WTC11 (cell line): ENCODE measurements at regions not wholly inside any gene's neighbourhood (a gene's known extent, or its start where the extent isn't known, plus 50 kb on each side); places are given as distances from the start of the nearest gene placed in this dataset.

ENCODE experiments used
- ATAC-seq: fragments of 200-7000 bp; cut with Tn5 transposase; 2 replicates; pipeline ENCODE4 v1.10.0; 2021; ENCODE audit warnings: mild to moderate bottlenecking, moderate library complexity
- CTCF ChIA-PET: fragments of 300-600 bp; sonication (Branson Sonifier 250); formaldehyde crosslinking; loops from one replicate; lab custom pipeline; 2021; ENCODE audit warnings: antibody characterized with exemption; lab: Charles Lee
- POLR2A ChIA-PET: fragments of 350-600 bp; sonication (Branson Sonifier 250); formaldehyde crosslinking; loops from one replicate; lab custom pipeline; 2021; ENCODE audit warnings: antibody characterized with exemption; lab: Charles Lee
- DNase-seq: peaks from one replicate; pipeline ENCODE4 v3.0.0; 2021; ENCODE audit warnings: low spot score
- H3K27ac Mint-ChIP-seq: 2 replicates; pipeline ENCODE4 v1.8.0; 2021; ENCODE audit warnings: mixed read lengths
- H3K27me3 Mint-ChIP-seq: 2 replicates; pipeline ENCODE4 v1.8.0; 2021; ENCODE audit warnings: low read depth, mild to moderate bottlenecking, moderate library complexity, mixed read lengths
- H3K36me3 Mint-ChIP-seq: 2 replicates; pipeline ENCODE4 v1.8.0; 2021; ENCODE audit warnings: mixed read lengths
- H3K4me1 Mint-ChIP-seq: 2 replicates; pipeline ENCODE4 v1.8.0; 2022; ENCODE audit warnings: mixed read lengths
- H3K4me3 Mint-ChIP-seq: 2 replicates; pipeline ENCODE4 v1.8.0; 2021; ENCODE audit warnings: mild to moderate bottlenecking, moderate library complexity, mixed read lengths
- H3K9me3 Mint-ChIP-seq: 2 replicates; pipeline ENCODE4 v1.8.0; 2021; ENCODE audit warnings: mixed read lengths
- ATF6 ChIP-seq: sonication (generic); formaldehyde crosslinking; IDR thresholded peaks from 2 replicates; pipeline ENCODE4 v1.8.1; 2023; ENCODE audit warnings: mild to moderate bottlenecking, missing genetic modification reagents
- CREB1 ChIP-seq: sonication (generic); formaldehyde crosslinking; IDR thresholded peaks from 2 replicates; pipeline ENCODE4 v1.8.0; 2023; ENCODE audit warnings: mild to moderate bottlenecking, missing genetic modification reagents
- CREM ChIP-seq: sonication (generic); formaldehyde crosslinking; IDR thresholded peaks from 2 replicates; pipeline ENCODE4 v1.8.1; 2022; ENCODE audit warnings: mild to moderate bottlenecking, missing genetic modification reagents, moderate library complexity
- ETV6 ChIP-seq: sonication (generic); formaldehyde crosslinking; IDR thresholded peaks from 2 replicates; pipeline ENCODE4 v1.8.1; 2022; ENCODE audit warnings: mild to moderate bottlenecking, missing genetic modification reagents
- GABPB1 ChIP-seq: sonication (generic); formaldehyde crosslinking; IDR thresholded peaks from 2 replicates; pipeline ENCODE4 v1.8.1; 2023; ENCODE audit warnings: mild to moderate bottlenecking, missing genetic modification reagents
- GRHL2 ChIP-seq: fragments of 250-450 bp; sonication (Bioruptor Pico); IDR thresholded peaks from 2 replicates; pipeline ENCODE4 v1.8.0; 2022; ENCODE audit warnings: mild to moderate bottlenecking, moderate library complexity; ENCODE audit not compliant: insufficient replicate concordance, severe bottlenecking
- HMGA2 ChIP-seq: fragments of 250-450 bp; sonication (Bioruptor Pico); IDR thresholded peaks from 2 replicates; pipeline ENCODE4 v1.4.0; 2021; ENCODE audit warnings: mild to moderate bottlenecking, moderate library complexity
- HMGXB4 ChIP-seq: sonication (generic); formaldehyde crosslinking; IDR thresholded peaks from 2 replicates; pipeline ENCODE4 v1.8.1; 2023; ENCODE audit warnings: mild to moderate bottlenecking, moderate library complexity, missing genetic modification reagents
- IRF1 ChIP-seq: sonication (generic); formaldehyde crosslinking; IDR thresholded peaks from 2 replicates; pipeline ENCODE4 v1.8.0; 2023; ENCODE audit warnings: missing genetic modification reagents
- MLX ChIP-seq: sonication (generic); formaldehyde crosslinking; IDR thresholded peaks from 2 replicates; pipeline ENCODE4 v1.8.1; 2023; ENCODE audit warnings: mild to moderate bottlenecking, missing genetic modification reagents, moderate library complexity
- MXD4 ChIP-seq: fragments of 250-450 bp; sonication (Bioruptor Pico); IDR thresholded peaks from 2 replicates; pipeline ENCODE4 v1.8.0; 2021; ENCODE audit warnings: mild to moderate bottlenecking, moderate library complexity, borderline replicate concordance
- NFATC4 ChIP-seq: fragments of 250-450 bp; sonication (Bioruptor Pico); IDR thresholded peaks from 2 replicates; pipeline ENCODE4 v1.9.0; 2021; ENCODE audit warnings: mild to moderate bottlenecking
- SMAD4 ChIP-seq: sonication (generic); formaldehyde crosslinking; IDR thresholded peaks from 2 replicates; pipeline ENCODE4 v1.8.0; 2022; ENCODE audit warnings: mild to moderate bottlenecking, missing genetic modification reagents
- ZNF121 ChIP-seq: sonication (generic); formaldehyde crosslinking; IDR thresholded peaks from 2 replicates; pipeline ENCODE4 v1.8.0; 2023; ENCODE audit warnings: missing genetic modification reagents
- ZNF281 ChIP-seq: sonication (generic); formaldehyde crosslinking; IDR thresholded peaks from 2 replicates; pipeline ENCODE4 v1.8.0; 2023; ENCODE audit warnings: mild to moderate bottlenecking, missing genetic modification reagents
- TF ChIP-seq, protein P1 (sequence below): fragments of 250-450 bp; sonication (Bioruptor Pico); IDR thresholded peaks from 2 replicates; pipeline ENCODE4 v1.8.0; 2021; ENCODE audit warnings: mild to moderate bottlenecking
- TF ChIP-seq, protein P2 (sequence below): sonication (generic); formaldehyde crosslinking; IDR thresholded peaks from 2 replicates; pipeline ENCODE4 v1.8.0; 2023; ENCODE audit warnings: missing genetic modification reagents, mild to moderate bottlenecking, borderline replicate concordance
- TF ChIP-seq, protein P3 (sequence below): sonication (generic); formaldehyde crosslinking; IDR thresholded peaks from 2 replicates; pipeline ENCODE4 v1.8.1; 2023; ENCODE audit warnings: mild to moderate bottlenecking, missing genetic modification reagents, borderline replicate concordance

- TF ChIP-seq SMAD4 (CRISPR knock-in tag) (no peak), MXD4 (CRISPR knock-in tag) (no peak), NFATC4 (CRISPR knock-in tag) (no peak), MLX (CRISPR knock-in tag) (no peak), CREB1 (CRISPR knock-in tag) (no peak), ZNF121 (CRISPR knock-in tag) (no peak), IRF1 (no peak), GRHL2 (CRISPR knock-in tag) (no peak)
Measured at GRCh38 chr16:60299241-60299776, 1565.2 kb upstream of the GOT2 start (continued).

DNA sequence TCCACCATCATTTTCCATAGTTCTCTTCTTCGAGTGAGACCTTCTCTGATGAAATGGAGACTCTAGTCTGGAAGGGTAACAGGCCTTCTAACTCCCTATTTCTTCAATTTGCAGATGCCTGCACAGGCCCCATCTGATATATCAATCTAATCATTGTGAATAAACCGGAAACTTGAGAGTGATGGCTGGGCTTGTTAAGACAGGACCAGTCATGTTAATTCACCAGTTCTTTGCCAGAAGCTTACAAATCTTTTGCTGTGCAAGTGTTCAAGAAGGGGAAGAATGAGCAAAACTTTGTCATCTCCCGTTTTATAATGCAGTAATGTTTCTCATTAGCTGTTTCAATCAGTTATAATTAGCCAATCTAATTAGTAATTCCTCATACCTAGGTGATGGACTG, 1561.3 kb upstream of the GOT2 start:
- no peak for DNase-seq
- ATAC-seq = no peak
- peaks cover 3% of the 10 kb centered on the region; the same call in 1 of the 2 replicates for H3K36me3 Mint-ChIP-seq
- H3K4me1 Mint-ChIP-seq = no peaks in the 10 kb centered on the region
- H3K27me3 Mint-ChIP-seq = no peaks in the 10 kb centered on the region
- peaks cover 7% of the 10 kb centered on the region; the same call in 1 of the 2 replicates for H3K9me3 Mint-ChIP-seq
- ChIA-PET CTCF (no interaction called here), POLR2A (no interaction called here)
- no peak overlapping the region for H3K4me3 Mint-ChIP-seq
- no peak overlapping the region for H3K27ac Mint-ChIP-seq
- no peak for TF ChIP-seq ATF6 (CRISPR knock-in tag)
- no peak for TF ChIP-seq HMGA2 (CRISPR knock-in tag)
- TF ChIP-seq CREM (CRISPR knock-in tag) = no peak
- TF ChIP-seq, protein P1, sequence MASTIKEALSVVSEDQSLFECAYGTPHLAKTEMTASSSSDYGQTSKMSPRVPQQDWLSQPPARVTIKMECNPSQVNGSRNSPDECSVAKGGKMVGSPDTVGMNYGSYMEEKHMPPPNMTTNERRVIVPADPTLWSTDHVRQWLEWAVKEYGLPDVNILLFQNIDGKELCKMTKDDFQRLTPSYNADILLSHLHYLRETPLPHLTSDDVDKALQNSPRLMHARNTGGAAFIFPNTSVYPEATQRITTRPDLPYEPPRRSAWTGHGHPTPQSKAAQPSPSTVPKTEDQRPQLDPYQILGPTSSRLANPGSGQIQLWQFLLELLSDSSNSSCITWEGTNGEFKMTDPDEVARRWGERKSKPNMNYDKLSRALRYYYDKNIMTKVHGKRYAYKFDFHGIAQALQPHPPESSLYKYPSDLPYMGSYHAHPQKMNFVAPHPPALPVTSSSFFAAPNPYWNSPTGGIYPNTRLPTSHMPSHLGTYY (CRISPR knock-in tag) = no peak
- TF ChIP-seq ETV6 = no peak
- no peak for TF ChIP-seq GABPB1 (CRISPR knock-in tag)
- TF ChIP-seq, protein P2, sequence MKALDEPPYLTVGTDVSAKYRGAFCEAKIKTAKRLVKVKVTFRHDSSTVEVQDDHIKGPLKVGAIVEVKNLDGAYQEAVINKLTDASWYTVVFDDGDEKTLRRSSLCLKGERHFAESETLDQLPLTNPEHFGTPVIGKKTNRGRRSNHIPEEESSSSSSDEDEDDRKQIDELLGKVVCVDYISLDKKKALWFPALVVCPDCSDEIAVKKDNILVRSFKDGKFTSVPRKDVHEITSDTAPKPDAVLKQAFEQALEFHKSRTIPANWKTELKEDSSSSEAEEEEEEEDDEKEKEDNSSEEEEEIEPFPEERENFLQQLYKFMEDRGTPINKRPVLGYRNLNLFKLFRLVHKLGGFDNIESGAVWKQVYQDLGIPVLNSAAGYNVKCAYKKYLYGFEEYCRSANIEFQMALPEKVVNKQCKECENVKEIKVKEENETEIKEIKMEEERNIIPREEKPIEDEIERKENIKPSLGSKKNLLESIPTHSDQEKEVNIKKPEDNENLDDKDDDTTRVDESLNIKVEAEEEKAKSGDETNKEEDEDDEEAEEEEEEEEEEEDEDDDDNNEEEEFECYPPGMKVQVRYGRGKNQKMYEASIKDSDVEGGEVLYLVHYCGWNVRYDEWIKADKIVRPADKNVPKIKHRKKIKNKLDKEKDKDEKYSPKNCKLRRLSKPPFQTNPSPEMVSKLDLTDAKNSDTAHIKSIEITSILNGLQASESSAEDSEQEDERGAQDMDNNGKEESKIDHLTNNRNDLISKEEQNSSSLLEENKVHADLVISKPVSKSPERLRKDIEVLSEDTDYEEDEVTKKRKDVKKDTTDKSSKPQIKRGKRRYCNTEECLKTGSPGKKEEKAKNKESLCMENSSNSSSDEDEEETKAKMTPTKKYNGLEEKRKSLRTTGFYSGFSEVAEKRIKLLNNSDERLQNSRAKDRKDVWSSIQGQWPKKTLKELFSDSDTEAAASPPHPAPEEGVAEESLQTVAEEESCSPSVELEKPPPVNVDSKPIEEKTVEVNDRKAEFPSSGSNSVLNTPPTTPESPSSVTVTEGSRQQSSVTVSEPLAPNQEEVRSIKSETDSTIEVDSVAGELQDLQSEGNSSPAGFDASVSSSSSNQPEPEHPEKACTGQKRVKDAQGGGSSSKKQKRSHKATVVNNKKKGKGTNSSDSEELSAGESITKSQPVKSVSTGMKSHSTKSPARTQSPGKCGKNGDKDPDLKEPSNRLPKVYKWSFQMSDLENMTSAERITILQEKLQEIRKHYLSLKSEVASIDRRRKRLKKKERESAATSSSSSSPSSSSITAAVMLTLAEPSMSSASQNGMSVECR = no peak
- TF ChIP-seq HMGXB4 (CRISPR knock-in tag) = no peak
- TF ChIP-seq ZNF281 (CRISPR knock-in tag) = no peak
- TF ChIP-seq, protein P3, sequence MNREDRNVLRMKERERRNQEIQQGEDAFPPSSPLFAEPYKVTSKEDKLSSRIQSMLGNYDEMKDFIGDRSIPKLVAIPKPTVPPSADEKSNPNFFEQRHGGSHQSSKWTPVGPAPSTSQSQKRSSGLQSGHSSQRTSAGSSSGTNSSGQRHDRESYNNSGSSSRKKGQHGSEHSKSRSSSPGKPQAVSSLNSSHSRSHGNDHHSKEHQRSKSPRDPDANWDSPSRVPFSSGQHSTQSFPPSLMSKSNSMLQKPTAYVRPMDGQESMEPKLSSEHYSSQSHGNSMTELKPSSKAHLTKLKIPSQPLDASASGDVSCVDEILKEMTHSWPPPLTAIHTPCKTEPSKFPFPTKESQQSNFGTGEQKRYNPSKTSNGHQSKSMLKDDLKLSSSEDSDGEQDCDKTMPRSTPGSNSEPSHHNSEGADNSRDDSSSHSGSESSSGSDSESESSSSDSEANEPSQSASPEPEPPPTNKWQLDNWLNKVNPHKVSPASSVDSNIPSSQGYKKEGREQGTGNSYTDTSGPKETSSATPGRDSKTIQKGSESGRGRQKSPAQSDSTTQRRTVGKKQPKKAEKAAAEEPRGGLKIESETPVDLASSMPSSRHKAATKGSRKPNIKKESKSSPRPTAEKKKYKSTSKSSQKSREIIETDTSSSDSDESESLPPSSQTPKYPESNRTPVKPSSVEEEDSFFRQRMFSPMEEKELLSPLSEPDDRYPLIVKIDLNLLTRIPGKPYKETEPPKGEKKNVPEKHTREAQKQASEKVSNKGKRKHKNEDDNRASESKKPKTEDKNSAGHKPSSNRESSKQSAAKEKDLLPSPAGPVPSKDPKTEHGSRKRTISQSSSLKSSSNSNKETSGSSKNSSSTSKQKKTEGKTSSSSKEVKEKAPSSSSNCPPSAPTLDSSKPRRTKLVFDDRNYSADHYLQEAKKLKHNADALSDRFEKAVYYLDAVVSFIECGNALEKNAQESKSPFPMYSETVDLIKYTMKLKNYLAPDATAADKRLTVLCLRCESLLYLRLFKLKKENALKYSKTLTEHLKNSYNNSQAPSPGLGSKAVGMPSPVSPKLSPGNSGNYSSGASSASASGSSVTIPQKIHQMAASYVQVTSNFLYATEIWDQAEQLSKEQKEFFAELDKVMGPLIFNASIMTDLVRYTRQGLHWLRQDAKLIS (CRISPR knock-in tag) = no peak
- TF ChIP-seq ZNF121 (CRISPR knock-in tag) = no peak
